H1 (cell line): ENCODE measurements at regions not wholly inside any gene's neighbourhood (a gene's known extent, or its start where the extent isn't known, plus 50 kb on each side); places are given as distances from the start of the nearest gene placed in this dataset.

Experiments used
- CTCF ChIA-PET: fragments of 300-600 bp; sonication (Branson Sonifier 250); formaldehyde crosslinking; loops from one replicate; lab custom pipeline; 2021; ENCODE audit not compliant: partially characterized antibody; lab: Charles Lee
- POLR2A ChIA-PET: fragments of 300-600 bp; sonication (Branson Sonifier 250); formaldehyde crosslinking; loops from one replicate; lab custom pipeline; 2021; ENCODE audit warnings: inconsistent platforms; ENCODE audit not compliant: partially characterized antibody; lab: Charles Lee
- DNase-seq, 2 experiments: peaks; one replicate each; pipeline versions ENCODE4 v3.0.0 to v3.0.0-alpha.2; 2010 to 2022; ENCODE audit warnings: low spot score in 2 of 2, low read depth in 1 of 2, mixed read lengths in 1 of 2
- FAIRE-seq: peaks from 2 replicates; lab custom pipeline; 2011; peaks lifted over from hg19 to GRCh38; lab: Jason Lieb, UNC
- H2AFZ ChIP-seq: 2 replicates; pipeline ENCODE4 v1.8.1; 2012; ENCODE audit warnings: low read length, inconsistent platforms
- H2AK5ac ChIP-seq: 2 replicates; pipeline ENCODE4 v1.6.1; 2013; ENCODE audit warnings: low read depth, low read length
- H2BK120ac ChIP-seq: replicated peaks from 2 replicates; pipeline ENCODE3; 2013; ENCODE audit warnings: low read depth, low read length, inconsistent platforms
- H2BK12ac ChIP-seq: 2 replicates; pipeline ENCODE4 v1.6.1; 2013; ENCODE audit warnings: low read depth, low read length
- H2BK15ac ChIP-seq: 2 replicates; pipeline ENCODE4 v1.6.1; 2013; ENCODE audit warnings: low read length
- H2BK20ac ChIP-seq: 2 replicates; pipeline ENCODE4 v1.6.1; 2013; ENCODE audit warnings: low read length
- H2BK5ac ChIP-seq: 2 replicates; pipeline ENCODE4 v1.6.1; 2013; ENCODE audit warnings: low read depth, low read length
- H3K14ac ChIP-seq: 2 replicates; pipeline ENCODE4 v1.6.1; 2013; ENCODE audit warnings: inconsistent platforms; ENCODE audit not compliant: insufficient read length
- H3K18ac ChIP-seq: 2 replicates; pipeline ENCODE4 v1.6.1; 2013; ENCODE audit warnings: low read length; ENCODE audit errors: extremely low read depth
- H3K23ac ChIP-seq: 2 replicates; pipeline ENCODE4 v1.6.1; 2013; ENCODE audit warnings: inconsistent platforms; ENCODE audit not compliant: insufficient read length
- H3K23me2 ChIP-seq: 2 replicates; pipeline ENCODE4 v1.6.1; 2013; ENCODE audit warnings: low read depth, low read length
- H3K27ac ChIP-seq: 2 replicates; pipeline ENCODE4 v1.6.1; 2011; ENCODE audit warnings: low read depth, low read length, inconsistent platforms
- H3K27me3 ChIP-seq, 4 experiments: replicated peaks in 1 of 4; 1 replicate in 1 of 4; 2 replicates in 3 of 4; pipeline versions ENCODE4 v1.6.1 to v1.8.1; 2011 to 2013; ENCODE audit warnings: low read length in 3 of 4, mild to moderate bottlenecking in 3 of 4, inconsistent platforms in 2 of 4, mixed read lengths in 2 of 4, moderate library complexity in 1 of 4; ENCODE audit not compliant: control insufficient read depth in 3 of 4, insufficient read depth in 3 of 4; ENCODE audit errors: extremely low read depth in 1 of 4
- H3K36me3 ChIP-seq, 4 experiments: 2 replicates each; pipeline versions ENCODE4 v1.6.1 to v1.8.1; 2011 to 2013; ENCODE audit warnings: mild to moderate bottlenecking in 4 of 4, low read length in 3 of 4, moderate library complexity in 2 of 4, control low read depth in 1 of 4, inconsistent platforms in 1 of 4; ENCODE audit not compliant: insufficient read depth in 4 of 4, control insufficient read depth in 2 of 4
- H3K4ac ChIP-seq: replicated peaks from 2 replicates; pipeline ENCODE3; 2013; ENCODE audit warnings: low read length, low read depth, mixed read lengths, inconsistent platforms; ENCODE audit not compliant: insufficient read length
- H3K4me1 ChIP-seq, 4 experiments: replicated peaks in 1 of 4; 1 replicate in 1 of 4; 2 replicates in 3 of 4; pipeline versions ENCODE4 v1.6.1 to v1.8.1; 2011 to 2013; ENCODE audit warnings: low read length in 3 of 4, inconsistent platforms in 2 of 4, mixed read lengths in 1 of 4; ENCODE audit not compliant: insufficient read depth in 4 of 4, control insufficient read depth in 3 of 4
- H3K4me2 ChIP-seq, 2 experiments: 2 replicates each; pipeline versions ENCODE4 v1.6.1 to v1.8.1; 2011 to 2013; ENCODE audit warnings: low read depth in 2 of 2, low read length in 2 of 2, control low read depth in 1 of 2, inconsistent platforms in 1 of 2, mild to moderate bottlenecking in 1 of 2; ENCODE audit not compliant: insufficient read depth in 1 of 2
- H3K4me3 ChIP-seq, 4 experiments: fragments of 200-600, 300-600 bp in 1 of 4; sonication (generic), shearing (Covaris generic), sonication (Bioruptor Twin) in 1 of 4; 2 replicates each; pipeline versions ENCODE4 v1.5.1 to v1.8.1; 2011 to 2016; ENCODE audit warnings: low read length in 4 of 4, low read depth in 3 of 4, control low read depth in 2 of 4, inconsistent platforms in 2 of 4, mild to moderate bottlenecking in 2 of 4, mixed read lengths in 1 of 4, moderate library complexity in 1 of 4; ENCODE audit not compliant: insufficient read depth in 2 of 4; ENCODE audit errors: extremely low read depth in 1 of 4
- H3K56ac ChIP-seq: replicated peaks from 2 replicates; pipeline ENCODE3; 2013; ENCODE audit warnings: low read depth, mild to moderate bottlenecking, mixed read lengths, low read length, inconsistent platforms; ENCODE audit not compliant: insufficient read length
- H3K79me1 ChIP-seq: 2 replicates; pipeline ENCODE4 v1.6.1; 2013; ENCODE audit warnings: low read depth, low read length, control low read depth
- H3K79me2 ChIP-seq, 2 experiments: 2 replicates each; pipeline versions ENCODE4 v1.6.1 to v1.8.1; 2012 to 2013; ENCODE audit warnings: low read length in 2 of 2, mild to moderate bottlenecking in 2 of 2, inconsistent platforms in 1 of 2; ENCODE audit not compliant: insufficient read depth in 2 of 2, control insufficient read depth in 1 of 2
- H3K9ac ChIP-seq, 4 experiments: replicated peaks in 1 of 4; 1 replicate in 1 of 4; 2 replicates in 3 of 4; pipeline versions ENCODE4 v1.6.1 to v1.8.1; 2011 to 2013; ENCODE audit warnings: low read depth in 3 of 4, low read length in 3 of 4, control low read depth in 2 of 4, mild to moderate bottlenecking in 2 of 4, moderate library complexity in 2 of 4, inconsistent platforms in 1 of 4; ENCODE audit errors: extremely low read depth in 1 of 4
- H3K9me3 ChIP-seq, 2 experiments: 2 replicates each; pipeline versions ENCODE4 v1.6.1 to v1.8.1; 2012 to 2013; ENCODE audit warnings: mild to moderate bottlenecking in 2 of 2, moderate library complexity in 2 of 2, control low read depth in 1 of 2, inconsistent platforms in 1 of 2, low read depth in 1 of 2, low read length in 1 of 2, mixed read lengths in 1 of 2; ENCODE audit not compliant: insufficient read depth in 2 of 2
- H4K20me1 ChIP-seq, 2 experiments: replicated peaks in 1 of 2; 2 replicates each; pipeline versions ENCODE3 to v1.8.1; 2011 to 2013; ENCODE audit warnings: inconsistent platforms in 2 of 2, low read length in 2 of 2, mild to moderate bottlenecking in 1 of 2; ENCODE audit not compliant: insufficient read depth in 2 of 2, control insufficient read depth in 1 of 2
- H4K5ac ChIP-seq: 2 replicates; pipeline ENCODE4 v1.6.1; 2013; ENCODE audit warnings: low read length, low read depth, mixed read lengths, inconsistent platforms; ENCODE audit not compliant: insufficient read length
- H4K8ac ChIP-seq: 2 replicates; pipeline ENCODE4 v1.8.0; 2013; ENCODE audit warnings: mild to moderate bottlenecking, moderate library complexity, low read length, inconsistent platforms; ENCODE audit not compliant: insufficient read depth; ENCODE audit errors: extremely low read depth
- H4K91ac ChIP-seq: replicated peaks from 2 replicates; pipeline ENCODE3; 2013; ENCODE audit warnings: low read length, mixed read lengths, inconsistent platforms; ENCODE audit not compliant: insufficient read length
- ASH2L ChIP-seq: fragments of 200-600, 300-600 bp; sonication (generic); IDR thresholded peaks from one replicate; pipeline ENCODE4 v1.7.1; 2017; ENCODE audit warnings: low read length
- CBX5 ChIP-seq: fragments of 300-800, 300-1000 bp; sonication (generic); IDR thresholded peaks from 2 replicates; pipeline ENCODE4 v1.7.1; 2016; ENCODE audit warnings: antibody characterized with exemption, low read length, low read depth
- FOSL1 ChIP-seq: IDR thresholded peaks from 2 replicates; pipeline ENCODE4 v1.6.1; 2011; ENCODE audit warnings: mild to moderate bottlenecking, low read depth, low read length, moderate library complexity; ENCODE audit not compliant: insufficient read depth
- JUND ChIP-seq: IDR thresholded peaks from 2 replicates; pipeline ENCODE4 v1.6.1; 2011; ENCODE audit warnings: mild to moderate bottlenecking, improper control_type of control experiment, low read length
- KDM4A ChIP-seq: IDR thresholded peaks from one replicate; pipeline ENCODE4 v1.7.1; 2012; ENCODE audit warnings: low read depth, mild to moderate bottlenecking, moderate library complexity, low read length, inconsistent platforms; ENCODE audit not compliant: severe bottlenecking
- KDM5A ChIP-seq: fragments of 200-600 bp; IDR thresholded peaks from 2 replicates; pipeline ENCODE4 v1.7.1; 2012; ENCODE audit warnings: mild to moderate bottlenecking, low read length, inconsistent platforms, mixed read lengths
- MAFK ChIP-seq: IDR thresholded peaks from 2 replicates; pipeline ENCODE4 v1.6.1; 2012; ENCODE audit warnings: low read depth, mild to moderate bottlenecking, improper control_type of control experiment, low read length
- RXRA ChIP-seq: IDR thresholded peaks from 2 replicates; pipeline ENCODE4 v1.6.1; 2011; ENCODE audit warnings: low read depth, mild to moderate bottlenecking, low read length, moderate library complexity; ENCODE audit not compliant: insufficient read depth
- SAP30 ChIP-seq: fragments of 300-600 bp; sonication (generic); IDR thresholded peaks from 2 replicates; pipeline ENCODE4 v1.7.1; 2012; ENCODE audit warnings: low read length, moderate library complexity, mild to moderate bottlenecking, inconsistent platforms; ENCODE audit not compliant: insufficient read depth, insufficient replicate concordance
- SUZ12 ChIP-seq: fragments of 200-600 bp; sonication (generic); IDR thresholded peaks from 2 replicates; pipeline ENCODE4 v1.6.1; 2012; ENCODE audit warnings: mild to moderate bottlenecking, inconsistent platforms, low read length, moderate library complexity, mixed read lengths
- TEAD4 ChIP-seq: IDR thresholded peaks from 2 replicates; pipeline ENCODE4 v1.6.1; 2012; ENCODE audit warnings: low read depth, low read length, inconsistent platforms, mixed read lengths
- WGBS, 2 experiments: shearing (Covaris generic) in 1 of 2; methylation state at CpG; one replicate each; pipeline versions ENCODE4 v1.1.6 to v1.1.7; 2013 to 2015; ENCODE audit warnings: low lambda C conversion rate in 2 of 2, mixed read lengths in 2 of 2, inconsistent platforms in 1 of 2, low coverage in 1 of 2, missing lambda C conversion rate in 1 of 2; ENCODE audit not compliant: insufficient replicate concordance in 2 of 2, insufficient coverage in 1 of 2, insufficient read length in 1 of 2; ENCODE audit errors: extremely low coverage in 1 of 2, missing lambda C conversion rate in 1 of 2; 5-methylcytosine and 5-hydroxymethylcytosine counted together
- TF ChIP-seq, protein P1 (sequence below): IDR thresholded peaks from 2 replicates; pipeline ENCODE4 v1.6.1; 2012; ENCODE audit warnings: low read length, inconsistent platforms
- TF ChIP-seq, protein P2 (sequence below): IDR thresholded peaks from 2 replicates; pipeline ENCODE4 v1.6.1; 2012; ENCODE audit warnings: inconsistent platforms

DNA sequence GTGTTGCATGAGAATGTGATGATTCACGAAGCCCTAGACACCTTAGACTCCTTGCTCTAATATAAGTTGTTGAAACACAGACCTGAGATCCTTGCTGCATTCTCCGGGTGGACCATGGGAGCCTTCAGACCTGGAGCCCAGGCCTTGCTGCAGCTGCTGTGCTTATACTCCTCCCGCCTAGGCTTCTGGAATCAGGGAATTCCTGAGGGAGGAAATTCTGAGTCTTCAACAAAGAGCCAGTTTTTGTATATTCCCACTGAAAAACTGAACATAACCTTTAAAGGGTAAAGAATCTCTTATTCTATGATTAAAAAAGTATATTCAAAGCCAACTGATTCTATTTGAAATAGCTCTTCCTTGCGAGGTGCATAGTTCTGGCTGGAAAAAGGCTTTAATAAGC is 245.1 kb upstream of the ELAVL2 start:
- H3K9me3 ChIP-seq = no peaks in the 10 kb centered on the region
- no peak overlapping the region for H3K18ac ChIP-seq
- ChIA-PET POLR2A (no interaction called here), CTCF (interaction anchor here (0.6 kb wide), 2 partner anchors 171 to 1444 kb away, joined by 3 read pairs; no protein-coding TSS in a partner anchor)
- H2BK5ac ChIP-seq = no peak overlapping the region
- no peak overlapping the region for H4K8ac ChIP-seq
- no peak overlapping the region for H3K9ac ChIP-seq
- H3K4ac ChIP-seq = no peak overlapping the region
- no peak overlapping the region for H3K23ac ChIP-seq
- no peak overlapping the region for H2AK5ac ChIP-seq
- H2BK15ac ChIP-seq = no peak overlapping the region
- no peaks in the 10 kb centered on the region for H3K23me2 ChIP-seq
- no peak overlapping the region for H2BK20ac ChIP-seq
- H3K56ac ChIP-seq = no peak overlapping the region
- no peaks in the 10 kb centered on the region for H3K79me1 ChIP-seq
- no peak overlapping the region for H2BK12ac ChIP-seq
- H4K91ac ChIP-seq = no peak overlapping the region
- H4K5ac ChIP-seq = no peak overlapping the region
- H2BK120ac ChIP-seq = no peak overlapping the region
- no peak overlapping the region for H2AFZ ChIP-seq
- H3K79me2 ChIP-seq = no peaks in the 10 kb centered on the region
- H3K27me3 ChIP-seq = no peaks in the 10 kb centered on the region
- no peak overlapping the region for H3K14ac ChIP-seq
- H3K36me3 ChIP-seq = no peaks in the 10 kb centered on the region
- no peaks in the 10 kb centered on the region for H4K20me1 ChIP-seq
- no peak overlapping the region for H3K27ac ChIP-seq
- 94% methylated on average over 4 of the region's 4 CpGs; no CpG with 5 or more reads in 1 of the 2 experiments for WGBS, 2 experiments
- H3K4me3 ChIP-seq = no peak overlapping the region
- FAIRE-seq (no peak), DNase-seq (no peak)
- H3K4me1 ChIP-seq = peaks cover 0 to 7% (median 3%) of the 10 kb centered on the region in 4 experiments; a peak in 4 of 7 replicates
- no peak overlapping the region for H3K4me2 ChIP-seq
- TF ChIP-seq ASH2L = no peak
- no peak for TF ChIP-seq RXRA
- no peak for TF ChIP-seq KDM4A
- TF ChIP-seq TEAD4 = no peak
- TF ChIP-seq JUND = no peak
- TF ChIP-seq FOSL1 = no peak
- TF ChIP-seq, protein P1, sequence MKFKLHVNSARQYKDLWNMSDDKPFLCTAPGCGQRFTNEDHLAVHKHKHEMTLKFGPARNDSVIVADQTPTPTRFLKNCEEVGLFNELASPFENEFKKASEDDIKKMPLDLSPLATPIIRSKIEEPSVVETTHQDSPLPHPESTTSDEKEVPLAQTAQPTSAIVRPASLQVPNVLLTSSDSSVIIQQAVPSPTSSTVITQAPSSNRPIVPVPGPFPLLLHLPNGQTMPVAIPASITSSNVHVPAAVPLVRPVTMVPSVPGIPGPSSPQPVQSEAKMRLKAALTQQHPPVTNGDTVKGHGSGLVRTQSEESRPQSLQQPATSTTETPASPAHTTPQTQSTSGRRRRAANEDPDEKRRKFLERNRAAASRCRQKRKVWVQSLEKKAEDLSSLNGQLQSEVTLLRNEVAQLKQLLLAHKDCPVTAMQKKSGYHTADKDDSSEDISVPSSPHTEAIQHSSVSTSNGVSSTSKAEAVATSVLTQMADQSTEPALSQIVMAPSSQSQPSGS = no peak
- TF ChIP-seq, protein P2, sequence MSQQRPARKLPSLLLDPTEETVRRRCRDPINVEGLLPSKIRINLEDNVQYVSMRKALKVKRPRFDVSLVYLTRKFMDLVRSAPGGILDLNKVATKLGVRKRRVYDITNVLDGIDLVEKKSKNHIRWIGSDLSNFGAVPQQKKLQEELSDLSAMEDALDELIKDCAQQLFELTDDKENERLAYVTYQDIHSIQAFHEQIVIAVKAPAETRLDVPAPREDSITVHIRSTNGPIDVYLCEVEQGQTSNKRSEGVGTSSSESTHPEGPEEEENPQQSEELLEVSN = no peak
- no peak for TF ChIP-seq CBX5
- TF ChIP-seq SAP30 = no peak
- no peak for TF ChIP-seq SUZ12
- TF ChIP-seq KDM5A = no peak
- no peak for TF ChIP-seq MAFK
